ENCODE measurements at regions not wholly inside any gene's neighbourhood (a gene's known extent, or its start where the extent isn't known, plus 50 kb on each side); places are given as distances from the start of the nearest gene placed in this dataset.
"Not testable (repeated sequence)": the region's sequence is repeated elsewhere in the genome, so short reads cannot be mapped to it uniquely, and the experiment has no call there.

- DNase-seq, result no peak
These were observed 468.5 kb downstream of the ETNK1 start for GRCh38 chr12:23093488-23093887.

- no peak for DNase-seq
These were observed 471.4 kb downstream of the ETNK1 start for GRCh38 chr12:23096321-23096720.

DNA sequence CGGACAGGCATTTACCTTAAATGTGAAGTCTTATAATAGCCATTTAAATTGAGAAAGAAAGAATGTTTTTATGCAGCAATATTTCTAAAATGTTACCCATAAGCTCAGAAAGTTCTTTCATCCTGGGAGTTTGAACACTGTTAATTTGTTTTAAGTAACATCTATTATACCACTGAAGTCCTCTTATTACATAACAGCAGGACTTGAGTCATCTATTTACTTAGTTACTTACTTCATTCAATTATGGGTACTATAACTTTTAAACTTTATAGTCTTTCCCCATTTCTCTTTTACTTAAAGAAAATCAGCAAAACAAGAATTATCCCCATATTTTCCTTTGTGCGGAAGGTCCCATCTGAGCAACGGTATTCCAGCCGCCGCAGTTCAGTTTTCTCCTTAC is 473.1 kb downstream of the ETNK1 start:
- no peak for DNase-seq

DNA sequence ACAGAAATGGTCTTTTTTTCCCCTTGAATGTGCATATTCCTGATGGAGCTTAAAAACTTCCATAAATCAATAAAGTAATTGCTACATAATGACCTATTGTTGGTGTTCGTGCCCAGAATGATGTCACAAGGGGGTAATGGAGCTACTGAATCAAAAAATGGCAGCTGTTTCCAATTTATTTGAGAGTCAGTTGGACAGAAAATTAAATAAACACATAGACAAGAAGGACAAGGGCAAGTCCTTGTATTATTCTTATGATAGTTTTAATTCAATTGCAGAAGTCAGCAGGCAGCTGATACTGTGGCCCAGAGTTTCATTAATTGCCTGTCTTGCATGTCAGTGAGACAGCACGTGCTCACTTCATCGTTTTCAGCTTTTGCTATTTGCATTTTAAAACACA is 473.5 kb downstream of the ETNK1 start:
- DNase-seq, result no peak

DNA sequence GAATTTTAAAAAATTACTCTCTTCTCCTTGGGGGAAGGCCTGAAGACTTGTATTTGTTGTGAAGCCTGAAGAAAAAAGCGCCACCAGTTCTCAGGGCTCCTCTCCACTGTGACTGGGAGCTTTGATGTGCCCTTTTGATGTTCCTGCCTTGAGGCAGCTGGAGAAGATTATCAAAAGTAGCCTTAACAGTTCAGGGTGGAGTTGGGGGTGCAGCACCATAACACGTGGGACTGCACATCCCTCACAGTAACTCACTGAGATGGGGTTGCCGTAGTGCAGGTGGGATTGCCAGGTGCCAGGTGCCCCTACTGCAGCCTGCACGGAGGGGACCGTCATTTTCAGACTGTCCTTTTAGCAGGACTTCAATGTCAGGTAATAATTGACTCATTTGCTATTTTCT is 474.1 kb downstream of the ETNK1 start:
- no peak for DNase-seq

GRCh38 chr12:23099604-23100003 is 474.6 kb downstream of the ETNK1 start:
- DNase-seq, result no peak

GRCh38 chr12:23108957-23109356 is 484.0 kb downstream of the ETNK1 start:
- DNase-seq, result no peak

DNA sequence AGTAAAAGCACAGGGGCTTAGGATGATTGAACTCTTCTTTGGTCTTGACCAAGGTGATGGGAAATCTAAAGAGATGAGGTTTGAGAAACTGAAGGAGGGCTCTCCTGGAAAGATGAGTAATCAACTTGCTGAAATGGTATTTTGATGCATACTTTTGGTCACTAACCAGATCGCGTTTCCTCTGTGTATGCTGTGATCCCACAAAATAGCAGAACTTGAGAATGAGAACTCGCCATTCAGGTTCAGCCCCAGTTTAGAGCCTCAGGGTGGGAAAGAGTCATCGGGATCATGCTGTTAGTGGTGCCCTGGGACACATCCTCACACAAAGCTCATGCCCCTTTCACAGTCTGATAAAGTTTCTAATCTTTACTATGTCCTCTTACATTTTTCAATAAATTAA is 488.8 kb downstream of the ETNK1 start:
- no peak for DNase-seq

- DNase-seq, result no peak
These were observed 491.0 kb downstream of the ETNK1 start for GRCh38 chr12:23115984-23116383.

GRCh38 chr12:23126794-23127193 is 501.8 kb downstream of the ETNK1 start:
- no peak for DNase-seq

- DNase-seq, result no peak
These were observed 502.7 kb downstream of the ETNK1 start for GRCh38 chr12:23127701-23128100.

DNA sequence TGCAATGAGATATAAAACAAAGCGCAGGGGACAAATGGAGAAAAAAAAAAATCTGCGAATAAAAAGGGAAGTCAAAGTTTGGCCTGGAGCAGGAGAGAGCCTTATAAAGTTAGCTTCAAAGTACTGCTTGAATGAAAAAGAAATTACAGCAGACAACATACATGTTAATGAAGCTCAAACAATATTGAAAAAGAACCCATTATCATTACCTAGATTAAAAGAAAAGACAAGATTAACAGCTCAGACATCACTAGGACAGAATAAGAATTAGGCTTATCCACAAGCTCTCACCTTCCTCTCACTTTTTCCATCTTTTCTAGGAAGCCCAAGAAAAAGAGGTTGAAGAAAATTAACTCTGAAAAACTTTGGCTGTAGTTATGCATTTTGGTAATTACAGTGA is 503.5 kb downstream of the ETNK1 start:
- DNase-seq, result no peak

- DNase-seq, result no peak
These were observed 507.4 kb downstream of the ETNK1 start for GRCh38 chr12:23132357-23132756.

DNA sequence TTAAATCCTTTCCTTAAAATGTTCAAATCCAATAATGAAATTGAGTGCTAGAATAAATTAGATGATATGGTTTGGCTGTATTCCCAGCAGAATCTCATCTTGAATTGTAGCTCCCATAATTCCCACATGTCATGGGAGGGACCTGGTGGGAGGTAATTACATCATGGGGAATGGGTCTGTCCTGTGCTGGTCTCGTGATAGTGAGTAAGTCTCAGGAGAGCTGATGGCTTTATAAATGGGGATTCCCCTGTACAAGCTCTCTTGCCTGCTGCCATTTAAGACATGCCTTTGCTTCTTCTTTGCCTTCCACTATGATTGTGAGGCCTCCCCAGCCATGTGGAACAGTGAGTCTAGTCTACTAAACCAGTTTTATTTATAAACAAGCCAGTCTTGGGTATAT is 508.5 kb downstream of the ETNK1 start:
- peak in 1 of 2 donors; percentile 9 for DNase-seq

GRCh38 chr12:23139026-23139425 is 514.1 kb downstream of the ETNK1 start:
- DNase-seq, result no peak

- no peak for DNase-seq
These were observed 515.7 kb downstream of the ETNK1 start for GRCh38 chr12:23140710-23141109.

DNA sequence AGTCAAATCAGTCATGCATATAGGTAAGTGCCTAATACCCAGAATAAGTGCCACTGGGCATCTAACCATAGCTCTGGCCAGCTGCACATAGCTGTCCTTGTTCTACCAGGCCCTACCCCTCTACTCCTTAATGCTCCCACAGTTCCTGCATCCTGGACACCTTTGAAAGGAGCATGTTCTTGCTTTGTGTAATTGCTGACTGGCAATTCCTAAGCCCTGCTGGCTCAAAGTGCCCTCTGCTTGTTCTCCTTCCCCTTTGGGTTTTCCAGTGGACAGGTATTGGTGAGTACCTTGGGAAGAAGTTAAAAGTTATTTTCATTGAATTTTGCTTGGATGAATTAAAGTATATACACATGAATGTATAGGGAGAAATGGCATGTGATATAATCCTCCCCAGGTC is 516.4 kb downstream of the ETNK1 start:
- DNase-seq, result no peak

DNA sequence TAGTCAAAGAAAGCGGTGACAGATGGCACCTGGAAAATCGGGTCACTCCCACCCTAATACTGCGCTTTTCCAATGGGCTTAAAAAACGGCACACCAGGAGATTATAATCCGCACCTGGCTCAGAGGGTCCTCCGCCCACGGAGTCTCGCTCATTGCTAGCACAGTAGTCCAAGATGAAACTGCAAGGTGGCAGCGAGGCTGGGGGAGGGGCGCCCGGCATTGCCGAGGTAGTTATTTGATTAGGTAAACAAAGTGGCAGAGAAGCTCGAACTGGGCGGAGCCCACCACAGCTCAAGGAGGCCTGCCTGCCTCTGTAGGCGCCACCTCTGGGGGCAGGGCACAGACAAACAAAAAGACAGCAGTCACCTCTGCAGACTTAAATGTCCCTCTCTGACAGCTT is 521.1 kb downstream of the ETNK1 start:
- not testable (repeated sequence) for DNase-seq

DNA sequence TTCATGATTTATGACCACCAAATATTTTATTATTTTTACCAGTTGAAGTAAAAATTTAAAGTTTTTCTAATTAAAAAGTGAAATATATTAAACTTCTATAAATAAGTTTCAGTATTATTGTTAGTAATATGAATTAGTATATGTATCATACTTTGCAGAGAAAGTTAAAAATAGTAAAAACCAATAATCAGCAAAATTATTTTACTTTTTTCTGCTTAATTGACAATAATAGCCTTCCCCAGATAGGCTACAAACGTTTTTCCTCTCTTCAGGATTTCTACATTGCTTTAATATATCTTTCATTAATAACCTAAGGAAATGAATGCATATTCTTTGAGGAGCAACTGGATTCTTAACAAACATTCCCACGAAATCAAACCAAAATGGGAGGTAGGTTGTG is 543.5 kb downstream of the ETNK1 start:
- DNase-seq, result no peak

GRCh38 chr12:23169012-23169695 is 544.2 kb downstream of the ETNK1 start:
- no peak for DNase-seq

DNA sequence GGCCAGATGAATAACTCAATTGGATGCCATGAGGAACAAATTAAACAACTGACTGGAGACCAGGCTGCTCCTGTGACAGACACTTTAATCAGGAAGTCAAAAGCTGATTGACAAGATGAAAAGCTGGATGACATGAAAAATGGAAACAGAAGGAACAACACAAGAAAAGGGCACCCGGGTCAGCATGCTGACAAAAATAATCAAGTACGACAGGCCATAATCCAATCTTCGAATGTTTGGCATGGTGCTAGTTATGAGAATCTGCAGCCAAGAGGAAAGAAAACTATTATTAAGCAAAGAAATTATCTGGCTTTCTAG is 544.7 kb downstream of the ETNK1 start:
- DNase-seq, result no peak

DNA sequence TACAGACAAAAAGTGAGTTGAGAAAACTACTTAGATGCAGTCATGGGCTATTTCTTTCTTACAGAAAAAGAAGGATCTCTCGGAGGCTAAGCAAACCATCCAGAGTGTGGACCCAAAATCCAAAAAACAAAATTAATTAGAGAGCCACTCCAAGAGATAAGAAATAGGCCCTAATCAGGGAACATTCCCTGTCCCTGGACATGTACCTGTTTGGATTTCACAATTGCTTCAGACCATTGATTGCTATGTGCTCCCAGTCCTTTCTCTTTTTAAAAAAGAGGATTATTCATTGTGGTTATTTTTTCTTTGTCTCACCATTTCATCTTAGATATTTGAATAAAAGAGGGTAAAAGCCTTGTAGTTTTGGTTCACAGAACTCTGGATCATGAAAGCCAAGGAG is 549.9 kb downstream of the ETNK1 start:
- DNase-seq, result no peak

- DNase-seq, result no peak
These were observed 560.4 kb downstream of the ETNK1 start for GRCh38 chr12:23185346-23185745.

DNA sequence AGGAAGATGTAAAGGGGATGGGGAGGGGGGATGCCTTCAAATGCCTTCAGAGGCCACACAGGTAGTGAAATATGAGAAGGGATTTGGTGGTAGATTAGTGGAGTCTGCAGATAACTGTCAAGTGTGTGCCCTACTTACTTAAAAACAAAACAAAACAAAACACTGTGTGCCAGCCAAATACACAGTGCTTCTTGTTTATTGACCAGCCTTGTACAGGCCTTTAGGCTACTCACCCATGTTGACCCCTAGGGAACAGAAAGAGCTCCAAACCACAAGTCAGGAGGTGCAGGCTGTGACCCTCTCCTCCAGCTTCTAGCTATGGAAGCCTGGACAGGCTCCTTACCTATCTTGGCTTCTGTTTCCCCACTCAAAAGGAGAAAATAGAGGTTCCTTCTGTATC is 562.0 kb downstream of the ETNK1 start:
- DNase-seq, result no peak

- DNase-seq, result no peak
These were observed 568.6 kb downstream of the ETNK1 start for GRCh38 chr12:23193552-23193951.

DNA sequence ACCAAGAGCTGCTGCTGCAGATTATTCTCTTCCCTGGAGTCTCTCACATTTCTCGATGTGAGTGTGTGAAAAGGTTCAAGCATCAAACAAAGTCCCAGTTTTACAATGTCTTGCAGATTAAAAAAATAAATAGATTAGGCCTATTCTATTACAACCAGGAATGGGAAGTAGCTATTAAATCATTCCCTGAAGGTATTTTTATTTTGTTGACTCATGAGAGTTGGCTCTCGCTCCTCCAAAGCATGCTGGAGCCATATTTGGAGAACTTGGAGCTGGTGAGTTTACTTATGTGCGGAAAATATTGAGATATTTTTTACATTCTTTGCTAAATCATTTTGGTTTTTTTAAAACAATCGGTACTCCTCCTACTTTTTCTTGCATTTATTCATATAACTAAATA is 572.3 kb downstream of the ETNK1 start:
- DNase-seq, result no peak
